ENCODE measurements at regions not wholly inside any gene's neighbourhood (a gene's known extent, or its start where the extent isn't known, plus 50 kb on each side); places are given as distances from the start of the nearest gene placed in this dataset.

DNA sequence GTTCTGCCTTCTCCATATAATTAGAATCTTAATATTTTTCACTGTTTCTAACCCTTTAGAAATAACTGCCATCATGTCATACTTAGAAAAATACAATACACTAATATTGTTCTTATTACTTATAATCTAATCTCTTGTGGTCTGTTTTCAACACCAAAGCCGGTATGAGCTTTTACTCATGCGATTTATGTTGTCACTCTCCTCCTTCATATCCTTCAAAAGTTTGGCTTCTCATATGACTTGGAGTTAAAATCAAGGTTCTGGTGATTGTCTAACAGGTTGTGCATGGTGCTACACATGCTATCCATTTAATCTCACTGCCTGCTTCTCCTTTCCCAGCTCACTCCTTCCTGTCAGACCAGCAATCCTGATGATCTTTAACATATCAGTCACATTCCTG lies 1392.9 kb downstream of the ARAP2 start:
- TF ChIP-seq POLR2AphosphoS5 (IDR thresholded peaks at IDR 0.05; ENCODE audit: low read depth, low read length) (no peak), POLR2A (IDR thresholded peaks at IDR 0.05; ENCODE audit: low read depth, low read length) (no peak), TAF1 (IDR thresholded peaks at IDR 0.05; ENCODE audit: borderline replicate concordance, low read depth, low read length) (no peak)
